Heart left ventricle (tissue), 13 donors: ENCODE measurements at regions not wholly inside any gene's neighbourhood (a gene's known extent, or its start where the extent isn't known, plus 50 kb on each side); places are given as distances from the start of the nearest gene placed in this dataset.

Source experiments
- POLR2A ChIP-seq, 2 donors: fragments of 450-650 bp; IDR thresholded peaks; one replicate each; pipeline ENCODE4 v1.6.1; 2017; ENCODE audit warnings: antibody characterized with exemption in 2 of 2, mild to moderate bottlenecking in 2 of 2, moderate library complexity in 2 of 2
- TF ChIP-seq, protein P1 (sequence below), 12 donors: fragments of 200-600 bp; sonication (generic) in 4 of 12; IDR thresholded peaks; one replicate each; pipeline versions ENCODE4 v1.5.0 to v1.8.0; 2018 to 2022; ENCODE audit warnings: antibody characterized with exemption in 12 of 12, mild to moderate bottlenecking in 5 of 12
- donor health status: ischemic (EF 13 %, LVEDD 7.1; RV severe dilation, severe dysfunction).
- donor health status: DM: no; HTN: yes; CAD: no.
- donor health status: DM: no; HTN: no; CAD: no.
- donor health status: ischemic (EF 25% LVEDD 6.9; RV normal size, moderate dysfunction).
- donor health status: ischemic (EF 25% LVEDD 5.7; RV mildly dilated, moderate dysfunction).
- donor health status: ischemic (EF 35%, LVEDD 5.7; RV mildly dilated, moderate dysfunction).
- donor health status: nonischemic (EF 11% LVEDD 7.7; RV severe dilation, severe dysfunction).
- donor health status: DM: yes; HTN: yes; CAD: no.
- donor health status: PGD.
- donor health status: ischemic (EF 29% LVEDD 5.4; RV normal size, mild dysfunction).
- donor health status: nonischemic (EF 23%, LVEDD 6.1; RV moderate dilation, normal function).

DNA sequence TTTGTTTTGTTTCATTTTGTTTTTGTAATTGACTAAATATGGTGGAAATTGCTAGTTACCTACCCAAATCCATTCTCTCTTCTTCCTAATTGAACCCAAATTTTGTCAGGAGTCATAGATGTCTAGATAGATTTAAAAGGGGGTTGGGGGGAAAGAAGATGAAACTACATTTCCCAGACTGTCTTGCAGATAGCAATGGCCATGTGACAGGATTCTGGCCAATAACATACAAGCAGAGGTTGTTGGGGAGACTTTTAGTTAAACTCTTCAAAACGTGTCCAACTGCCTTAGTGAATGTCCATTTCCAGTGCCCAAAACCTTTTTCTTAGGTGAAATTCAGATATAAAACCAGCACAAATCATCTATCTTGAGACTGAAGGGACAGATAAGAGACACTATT lies 583.9 kb upstream of the API5 start:
- TF ChIP-seq, protein P1, sequence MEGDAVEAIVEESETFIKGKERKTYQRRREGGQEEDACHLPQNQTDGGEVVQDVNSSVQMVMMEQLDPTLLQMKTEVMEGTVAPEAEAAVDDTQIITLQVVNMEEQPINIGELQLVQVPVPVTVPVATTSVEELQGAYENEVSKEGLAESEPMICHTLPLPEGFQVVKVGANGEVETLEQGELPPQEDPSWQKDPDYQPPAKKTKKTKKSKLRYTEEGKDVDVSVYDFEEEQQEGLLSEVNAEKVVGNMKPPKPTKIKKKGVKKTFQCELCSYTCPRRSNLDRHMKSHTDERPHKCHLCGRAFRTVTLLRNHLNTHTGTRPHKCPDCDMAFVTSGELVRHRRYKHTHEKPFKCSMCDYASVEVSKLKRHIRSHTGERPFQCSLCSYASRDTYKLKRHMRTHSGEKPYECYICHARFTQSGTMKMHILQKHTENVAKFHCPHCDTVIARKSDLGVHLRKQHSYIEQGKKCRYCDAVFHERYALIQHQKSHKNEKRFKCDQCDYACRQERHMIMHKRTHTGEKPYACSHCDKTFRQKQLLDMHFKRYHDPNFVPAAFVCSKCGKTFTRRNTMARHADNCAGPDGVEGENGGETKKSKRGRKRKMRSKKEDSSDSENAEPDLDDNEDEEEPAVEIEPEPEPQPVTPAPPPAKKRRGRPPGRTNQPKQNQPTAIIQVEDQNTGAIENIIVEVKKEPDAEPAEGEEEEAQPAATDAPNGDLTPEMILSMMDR (IDR thresholded peaks at IDR 0.05): no peak
- no peak for TF ChIP-seq POLR2A (IDR thresholded peaks at IDR 0.05)
